HCT116 (cell line): ENCODE measurements at regions not wholly inside any gene's neighbourhood (a gene's known extent, or its start where the extent isn't known, plus 50 kb on each side); places are given as distances from the start of the nearest gene placed in this dataset.

ENCODE experiments used
- ATAC-seq: fragments of 200-7000 bp; cut with Tn5 transposase; 2 replicates; pipeline ENCODE4 v1.9.1; 2020; ENCODE audit warnings: mild to moderate bottlenecking, moderate library complexity
- BruUV-seq: library from RNA; stranded (reverse); fragments of 400-500 nt; replicated peaks from 2 replicates; lab custom pipeline; 2021; lab: Mats Ljungman, UMichigan
- CTCF ChIA-PET: fragments of 300-600 bp; sonication (Branson Sonifier 250); formaldehyde crosslinking; loops from one replicate; lab custom pipeline; 2021; ENCODE audit warnings: antibody characterized with exemption; lab: Charles Lee
- POLR2A ChIA-PET: fragments of 300-600, 350-600 bp; sonication (Branson Sonifier 250); formaldehyde crosslinking; loops from one replicate; lab custom pipeline; 2021; ENCODE audit warnings: antibody characterized with exemption; lab: Charles Lee
- RAD21 ChIA-PET, 2 experiments: fragments of 300-600 bp; sonication (Branson Sonifier 250); formaldehyde crosslinking; loops; one replicate each; lab custom pipeline; 2023; ENCODE audit warnings: low total read pairs in 2 of 2; ENCODE audit not compliant: uncharacterized antibody in 2 of 2, unreplicated experiment in 2 of 2, low non-redundant PET in 1 of 2; lab: Charles Lee
- DNase-seq: peaks from one replicate; pipeline ENCODE4 v3.0.0-alpha.2; 2010; ENCODE audit warnings: low read depth, low spot score
- H2AFZ ChIP-seq: fragments of 200-600 bp; shearing (Covaris generic), sonication (generic); 2 replicates; pipeline ENCODE4 v1.6.1; 2017; ENCODE audit warnings: low read depth, mixed run types, mixed read lengths, antibody characterized with exemption, low read length; ENCODE audit not compliant: poor library complexity, severe bottlenecking
- H3K27ac ChIP-seq: 2 replicates; pipeline ENCODE4 v1.5.1; 2012; ENCODE audit warnings: low read depth, low read length
- H3K27me3 ChIP-seq: fragments of 200-600 bp; sonication (generic); 2 replicates; pipeline ENCODE4 v1.6.1; 2016; ENCODE audit warnings: mixed run types, low read length, mixed read lengths; ENCODE audit not compliant: insufficient read depth
- H3K36me3 ChIP-seq, 2 experiments: fragments of 200-500 bp in 1 of 2; fragments of 200-600 bp in 1 of 2; sonication (Bioruptor generic) in 1 of 2; sonication (generic) in 1 of 2; 2 replicates each; pipeline versions ENCODE4 v1.5.1 to v1.6.1; 2014 to 2016; ENCODE audit warnings: low read length in 2 of 2, inconsistent platforms in 1 of 2, mixed read lengths in 1 of 2, mixed run types in 1 of 2; ENCODE audit not compliant: insufficient read depth in 2 of 2, control insufficient read depth in 1 of 2
- H3K4me1 ChIP-seq, 2 experiments: fragments of 200-600 bp in 1 of 2; sonication (generic) in 1 of 2; 2 replicates each; pipeline versions ENCODE4 v1.5.1 to v1.6.1; 2012 to 2017; ENCODE audit warnings: low read length in 2 of 2, inconsistent platforms in 1 of 2, mild to moderate bottlenecking in 1 of 2, mixed read lengths in 1 of 2, mixed run types in 1 of 2, moderate library complexity in 1 of 2; ENCODE audit not compliant: insufficient read depth in 2 of 2, control insufficient read depth in 1 of 2
- H3K4me2 ChIP-seq: fragments of 200-600 bp; sonication (generic); 2 replicates; pipeline ENCODE4 v1.6.1; 2017; ENCODE audit warnings: mixed run types, low read length, mixed read lengths
- H3K4me3 ChIP-seq, 2 experiments: fragments of 200-600 bp in 1 of 2; sonication (generic) in 1 of 2; replicated peaks in 1 of 2; 2 replicates each; pipeline ENCODE4 v1.5.1; 2011 to 2016; ENCODE audit warnings: low read length in 2 of 2, control low read depth in 1 of 2, low read depth in 1 of 2, mild to moderate bottlenecking in 1 of 2, mixed read lengths in 1 of 2, mixed run types in 1 of 2
- H3K79me2 ChIP-seq: fragments of 200-600 bp; sonication (generic); 2 replicates; pipeline ENCODE4 v1.6.1; 2017; ENCODE audit warnings: mild to moderate bottlenecking, mixed run types, low read length, moderate library complexity, mixed read lengths; ENCODE audit not compliant: insufficient read depth
- H3K9ac ChIP-seq: fragments of 200-600 bp; sonication (generic); 2 replicates; pipeline ENCODE4 v1.6.1; 2016; ENCODE audit warnings: low read length, mixed read lengths
- H3K9me2 ChIP-seq: fragments of 200-600 bp; sonication (generic), shearing (Covaris generic); 2 replicates; pipeline ENCODE4 v1.6.1; 2017; ENCODE audit warnings: mixed run types, mild to moderate bottlenecking, moderate library complexity; ENCODE audit not compliant: insufficient read depth
- H3K9me3 ChIP-seq, 2 experiments: fragments of 200-500 bp in 1 of 2; fragments of 200-600 bp in 1 of 2; sonication (Bioruptor generic) in 1 of 2; sonication (generic) in 1 of 2; 2 replicates each; pipeline ENCODE4 v1.6.1; 2014 to 2017; ENCODE audit warnings: low read length in 2 of 2, mixed read lengths in 2 of 2, inconsistent platforms in 1 of 2, low read depth in 1 of 2, mild to moderate bottlenecking in 1 of 2, mixed run types in 1 of 2, moderate library complexity in 1 of 2; ENCODE audit not compliant: control insufficient read depth in 1 of 2, insufficient read depth in 1 of 2
- H4K20me1 ChIP-seq: fragments of 200-600 bp; sonication (generic), shearing (Covaris generic); 2 replicates; pipeline ENCODE4 v1.6.1; 2017; ENCODE audit warnings: mixed run types, mild to moderate bottlenecking, moderate library complexity; ENCODE audit not compliant: insufficient read depth
- CEBPB ChIP-seq: IDR thresholded peaks from 2 replicates; pipeline ENCODE4 v1.6.1; 2012; ENCODE audit warnings: low read depth
- EZH2 ChIP-seq: fragments of 200-600 bp; sonication (generic); IDR thresholded peaks from 2 replicates; pipeline ENCODE4 v1.6.1; 2017; ENCODE audit warnings: antibody characterized with exemption, mixed run types
- EZH2phosphoT487 ChIP-seq: fragments of 200-600 bp; IDR thresholded peaks from 2 replicates; pipeline ENCODE4 v1.6.1; 2018; ENCODE audit warnings: antibody characterized with exemption, borderline replicate concordance
- FOSL1 ChIP-seq: IDR thresholded peaks from 2 replicates; pipeline ENCODE4 v1.6.1; 2012; ENCODE audit warnings: low read depth
- JUND ChIP-seq: IDR thresholded peaks from 2 replicates; pipeline ENCODE4 v1.6.1; 2012
- POLR2AphosphoS5 ChIP-seq: IDR thresholded peaks from 2 replicates; pipeline ENCODE4 v1.6.1; 2011; ENCODE audit warnings: mild to moderate bottlenecking, low read depth, low read length, moderate library complexity
- SIN3A ChIP-seq: IDR thresholded peaks from 2 replicates; pipeline ENCODE4 v1.6.1; 2012; ENCODE audit warnings: low read depth
- TCF7L2 ChIP-seq: IDR thresholded peaks from 2 replicates; pipeline ENCODE4 v1.7.0; 2011; ENCODE audit warnings: borderline replicate concordance, inconsistent platforms; ENCODE audit not compliant: insufficient read depth, insufficient read length; ENCODE audit errors: extremely low read depth
- YY1 ChIP-seq: IDR thresholded peaks from 2 replicates; pipeline ENCODE4 v1.6.1; 2011; ENCODE audit warnings: low read length, low read depth, moderate library complexity, mild to moderate bottlenecking; ENCODE audit not compliant: insufficient replicate concordance; ENCODE audit errors: extremely low read depth
- intact Hi-C: fragments of 100-400 bp; cut with micrococcal nuclease; formaldehyde crosslinking; loops from 2 replicates; pipeline ENCODE4 v1.10.0; 2022
- TF ChIP-seq, protein P1 (sequence below): IDR thresholded peaks from 2 replicates; pipeline ENCODE4 v1.6.1; 2011; ENCODE audit warnings: mild to moderate bottlenecking, low read length, moderate library complexity; ENCODE audit not compliant: insufficient replicate concordance; ENCODE audit errors: extremely low read depth
- TF ChIP-seq, protein P2 (sequence below), 3 experiments: fragments of 200-600 bp in 1 of 3; sonication (generic) in 1 of 3; IDR thresholded peaks in 2 of 3; conservative IDR thresholded peaks in 1 of 3; 2 replicates each; pipeline ENCODE4 v1.5.1; 2012 to 2017; ENCODE audit warnings: low read depth in 2 of 3, low read length in 2 of 3, antibody characterized with exemption in 1 of 3, borderline replicate concordance in 1 of 3, control low read depth in 1 of 3, mild to moderate bottlenecking in 1 of 3, mixed read lengths in 1 of 3, mixed run types in 1 of 3, moderate library complexity in 1 of 3; ENCODE audit not compliant: insufficient read depth in 1 of 3
- TF ChIP-seq, protein P3 (sequence below): IDR thresholded peaks from 2 replicates; pipeline ENCODE4 v1.6.1; 2012

DNA sequence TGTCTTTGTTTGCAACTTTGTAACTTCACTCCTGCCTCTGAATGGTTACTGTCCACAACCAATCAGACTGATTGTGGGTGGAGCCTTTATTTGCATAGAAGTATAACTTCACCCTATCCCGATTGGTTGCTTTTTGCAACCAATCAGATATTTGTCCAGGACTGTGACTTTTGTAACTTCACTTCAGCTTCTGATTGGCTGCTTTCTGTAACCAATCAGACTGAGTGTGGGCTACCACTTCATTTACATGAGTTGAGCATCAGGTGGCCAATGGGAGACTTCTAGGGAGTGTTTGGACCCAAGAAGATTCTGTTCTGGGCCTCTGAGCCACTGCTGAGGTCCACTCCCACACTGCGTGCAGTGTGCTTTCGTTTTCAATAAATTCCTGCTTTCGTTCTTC is 1810.7 kb upstream of the CDH6 start:
- Histone ChIP-seq H3K4me2 (no peak overlapping the region), H3K4me3 (no peak overlapping the region), H2AFZ (no peak overlapping the region), H4K20me1 (no peaks in the 10 kb centered on the region), H3K27me3 (no peaks in the 10 kb centered on the region), H3K9me3 (peaks cover 12 to 32% of the 10 kb centered on the region in 2 experiments; a peak in 2 of 4 replicates), H3K36me3 (no peaks in the 10 kb centered on the region), H3K9me2 (no peaks in the 10 kb centered on the region), H3K9ac (no peak overlapping the region), H3K27ac (no peak overlapping the region), H3K4me1 (no peaks in the 10 kb centered on the region), H3K79me2 (no peaks in the 10 kb centered on the region)
- ATAC-seq: no peak
- intact Hi-C loops: no loop called here
- ChIA-PET RAD21 (no interaction called here), CTCF (no interaction called here), POLR2A (no interaction called here)
- no TSS peak for BruUV-seq
- no peak for TF ChIP-seq POLR2AphosphoS5
- TF ChIP-seq YY1: no peak
- no peak for TF ChIP-seq CEBPB
- no peak for TF ChIP-seq TCF7L2
- no peak for TF ChIP-seq JUND
- no peak for TF ChIP-seq FOSL1
- TF ChIP-seq, protein P1, sequence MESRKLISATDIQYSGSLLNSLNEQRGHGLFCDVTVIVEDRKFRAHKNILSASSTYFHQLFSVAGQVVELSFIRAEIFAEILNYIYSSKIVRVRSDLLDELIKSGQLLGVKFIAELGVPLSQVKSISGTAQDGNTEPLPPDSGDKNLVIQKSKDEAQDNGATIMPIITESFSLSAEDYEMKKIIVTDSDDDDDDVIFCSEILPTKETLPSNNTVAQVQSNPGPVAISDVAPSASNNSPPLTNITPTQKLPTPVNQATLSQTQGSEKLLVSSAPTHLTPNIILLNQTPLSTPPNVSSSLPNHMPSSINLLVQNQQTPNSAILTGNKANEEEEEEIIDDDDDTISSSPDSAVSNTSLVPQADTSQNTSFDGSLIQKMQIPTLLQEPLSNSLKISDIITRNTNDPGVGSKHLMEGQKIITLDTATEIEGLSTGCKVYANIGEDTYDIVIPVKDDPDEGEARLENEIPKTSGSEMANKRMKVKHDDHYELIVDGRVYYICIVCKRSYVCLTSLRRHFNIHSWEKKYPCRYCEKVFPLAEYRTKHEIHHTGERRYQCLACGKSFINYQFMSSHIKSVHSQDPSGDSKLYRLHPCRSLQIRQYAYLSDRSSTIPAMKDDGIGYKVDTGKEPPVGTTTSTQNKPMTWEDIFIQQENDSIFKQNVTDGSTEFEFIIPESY: no peak
- no peak for TF ChIP-seq EZH2phosphoT487
- no peak for TF ChIP-seq SIN3A
- DNase-seq: no peak

- no peaks in the 10 kb centered on the region for H3K36me3 ChIP-seq
- H3K4me1 ChIP-seq: no peaks in the 10 kb centered on the region
- no peaks in the 10 kb centered on the region for H3K27me3 ChIP-seq
- no peak for DNase-seq
- TF ChIP-seq POLR2AphosphoS5 (no peak), TCF7L2 (no peak), EZH2 (no peak)
- TF ChIP-seq, protein P2, sequence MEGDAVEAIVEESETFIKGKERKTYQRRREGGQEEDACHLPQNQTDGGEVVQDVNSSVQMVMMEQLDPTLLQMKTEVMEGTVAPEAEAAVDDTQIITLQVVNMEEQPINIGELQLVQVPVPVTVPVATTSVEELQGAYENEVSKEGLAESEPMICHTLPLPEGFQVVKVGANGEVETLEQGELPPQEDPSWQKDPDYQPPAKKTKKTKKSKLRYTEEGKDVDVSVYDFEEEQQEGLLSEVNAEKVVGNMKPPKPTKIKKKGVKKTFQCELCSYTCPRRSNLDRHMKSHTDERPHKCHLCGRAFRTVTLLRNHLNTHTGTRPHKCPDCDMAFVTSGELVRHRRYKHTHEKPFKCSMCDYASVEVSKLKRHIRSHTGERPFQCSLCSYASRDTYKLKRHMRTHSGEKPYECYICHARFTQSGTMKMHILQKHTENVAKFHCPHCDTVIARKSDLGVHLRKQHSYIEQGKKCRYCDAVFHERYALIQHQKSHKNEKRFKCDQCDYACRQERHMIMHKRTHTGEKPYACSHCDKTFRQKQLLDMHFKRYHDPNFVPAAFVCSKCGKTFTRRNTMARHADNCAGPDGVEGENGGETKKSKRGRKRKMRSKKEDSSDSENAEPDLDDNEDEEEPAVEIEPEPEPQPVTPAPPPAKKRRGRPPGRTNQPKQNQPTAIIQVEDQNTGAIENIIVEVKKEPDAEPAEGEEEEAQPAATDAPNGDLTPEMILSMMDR (IDR thresholded peaks at IDR 0.05 in 2 of 3, conservative IDR thresholded peaks at IDR 0.05 in 1 of 3; ENCODE audit: borderline replicate concordance in 1 of 3, insufficient read depth in 1 of 3, low read depth in 2 of 3, low read length in 2 of 3): no peak
- TF ChIP-seq, protein P3, sequence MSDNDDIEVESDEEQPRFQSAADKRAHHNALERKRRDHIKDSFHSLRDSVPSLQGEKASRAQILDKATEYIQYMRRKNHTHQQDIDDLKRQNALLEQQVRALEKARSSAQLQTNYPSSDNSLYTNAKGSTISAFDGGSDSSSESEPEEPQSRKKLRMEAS: no peak
- no peak for ATAC-seq
- H3K4me2 ChIP-seq: no peak overlapping the region
- BruUV-seq: no TSS peak
- H3K9me2 ChIP-seq: no peaks in the 10 kb centered on the region
- no peak overlapping the region for H3K4me3 ChIP-seq
- POLR2A ChIA-PET: no interaction called here
- H3K9me3 ChIP-seq: peaks cover 0 to 24% of the 10 kb centered on the region in 2 experiments; a peak in 2 of 4 replicates
- intact Hi-C loops: no loop called here
- CTCF ChIA-PET: no interaction called here
- RAD21 ChIA-PET: no interaction called here
- H3K9ac ChIP-seq: no peak overlapping the region
- no peaks in the 10 kb centered on the region for H4K20me1 ChIP-seq
- H3K79me2 ChIP-seq: no peaks in the 10 kb centered on the region
- no peak overlapping the region for H3K27ac ChIP-seq
- no peak overlapping the region for H2AFZ ChIP-seq
These were observed 1813.5 kb upstream of the CDH6 start for GRCh38 chr5:29380029-29380428.
